NCI-H345 treated with DMSO at 0.1 percent for 48 hours (cell line): ENCODE measurements at regions not wholly inside any gene's neighbourhood (a gene's known extent, or its start where the extent isn't known, plus 50 kb on each side); places are given as distances from the start of the nearest gene placed in this dataset.
"Not testable (repeated sequence)": the region's sequence is repeated elsewhere in the genome, so short reads cannot be mapped to it uniquely, and the experiment has no call there.

Source experiments
- DNase-seq: peaks from one replicate; lab custom pipeline; 2025; ENCODE audit not compliant: unreplicated experiment; lab: John Stamatoyannopoulos, UW

GRCh38 chr5:39526914-39527477, 102.2 kb upstream of the DAB2 start:
- DNase-seq, result no peak

- DNase-seq, result not testable (repeated sequence)
Observed at GRCh38 chr5:39525781-39526180, 101.0 kb upstream of the DAB2 start.

- no peak for DNase-seq
Observed at GRCh38 chr5:39525271-39525670, 100.5 kb upstream of the DAB2 start.

GRCh38 chr5:39523821-39524220, 99.0 kb upstream of the DAB2 start:
- DNase-seq, result no peak

GRCh38 chr5:39521940-39522590, 97.3 kb upstream of the DAB2 start:
- DNase-seq, result no peak

- no peak for DNase-seq
Observed at GRCh38 chr5:39521098-39521860, 96.5 kb upstream of the DAB2 start.

- DNase-seq, result no peak
Observed at GRCh38 chr5:39520232-39520572, 95.4 kb upstream of the DAB2 start.

GRCh38 chr5:39519566-39520231, 94.9 kb upstream of the DAB2 start:
- DNase-seq, result no peak

- DNase-seq, result no peak
Observed at GRCh38 chr5:39519079-39519478, 94.3 kb upstream of the DAB2 start.

GRCh38 chr5:39518516-39518915, 93.7 kb upstream of the DAB2 start:
- DNase-seq, result no peak

- DNase-seq, result no peak
Observed at GRCh38 chr5:39517800-39518199, 93.0 kb upstream of the DAB2 start.

- DNase-seq, result no peak
Observed at GRCh38 chr5:39515881-39516280, 91.1 kb upstream of the DAB2 start.

GRCh38 chr5:39513236-39513635, 88.5 kb upstream of the DAB2 start:
- no peak for DNase-seq

- DNase-seq, result no peak
Observed at GRCh38 chr5:39506211-39506610, 81.4 kb upstream of the DAB2 start.

- no peak for DNase-seq
Observed at GRCh38 chr5:39505791-39506190, 81.0 kb upstream of the DAB2 start.

- DNase-seq, result no peak
Observed at GRCh38 chr5:39505363-39505762, 80.6 kb upstream of the DAB2 start.

- DNase-seq, result no peak
Observed at GRCh38 chr5:39503155-39503554, 78.4 kb upstream of the DAB2 start.

GRCh38 chr5:39502704-39503103, 77.9 kb upstream of the DAB2 start:
- DNase-seq, result no peak

- no peak for DNase-seq
Observed at GRCh38 chr5:39501397-39501796, 76.6 kb upstream of the DAB2 start.

GRCh38 chr5:39500551-39501175, 75.9 kb upstream of the DAB2 start:
- DNase-seq, result no peak

GRCh38 chr5:39498278-39498952, 73.6 kb upstream of the DAB2 start:
- no peak for DNase-seq
